ENCODE measurements at regions not wholly inside any gene's neighbourhood (a gene's known extent, or its start where the extent isn't known, plus 50 kb on each side); places are given as distances from the start of the nearest gene placed in this dataset.

DNA sequence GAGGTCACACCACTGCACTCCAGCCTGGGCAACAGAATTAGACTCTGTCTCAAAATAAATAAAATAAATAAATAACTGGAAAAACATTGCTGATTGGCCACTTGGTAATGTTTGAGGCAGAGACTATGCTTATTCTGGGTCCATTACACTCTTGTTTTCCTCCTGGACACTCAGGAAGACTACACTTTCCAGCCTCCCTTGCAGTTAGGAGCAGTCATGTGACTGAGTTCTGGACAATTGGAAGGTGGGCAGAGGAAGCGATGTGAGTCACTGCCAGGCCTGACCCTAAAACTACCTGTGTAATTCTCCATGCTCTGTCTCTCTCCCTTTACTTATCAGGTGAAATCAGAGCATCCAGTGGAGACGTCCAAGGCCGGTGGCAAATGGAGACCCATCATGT, 74.4 kb downstream of the VCPKMT start:
- TF ChIP-seq, protein P1, sequence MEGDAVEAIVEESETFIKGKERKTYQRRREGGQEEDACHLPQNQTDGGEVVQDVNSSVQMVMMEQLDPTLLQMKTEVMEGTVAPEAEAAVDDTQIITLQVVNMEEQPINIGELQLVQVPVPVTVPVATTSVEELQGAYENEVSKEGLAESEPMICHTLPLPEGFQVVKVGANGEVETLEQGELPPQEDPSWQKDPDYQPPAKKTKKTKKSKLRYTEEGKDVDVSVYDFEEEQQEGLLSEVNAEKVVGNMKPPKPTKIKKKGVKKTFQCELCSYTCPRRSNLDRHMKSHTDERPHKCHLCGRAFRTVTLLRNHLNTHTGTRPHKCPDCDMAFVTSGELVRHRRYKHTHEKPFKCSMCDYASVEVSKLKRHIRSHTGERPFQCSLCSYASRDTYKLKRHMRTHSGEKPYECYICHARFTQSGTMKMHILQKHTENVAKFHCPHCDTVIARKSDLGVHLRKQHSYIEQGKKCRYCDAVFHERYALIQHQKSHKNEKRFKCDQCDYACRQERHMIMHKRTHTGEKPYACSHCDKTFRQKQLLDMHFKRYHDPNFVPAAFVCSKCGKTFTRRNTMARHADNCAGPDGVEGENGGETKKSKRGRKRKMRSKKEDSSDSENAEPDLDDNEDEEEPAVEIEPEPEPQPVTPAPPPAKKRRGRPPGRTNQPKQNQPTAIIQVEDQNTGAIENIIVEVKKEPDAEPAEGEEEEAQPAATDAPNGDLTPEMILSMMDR (IDR thresholded peaks at IDR 0.05): no peak
- TF ChIP-seq POLR2AphosphoS5 (IDR thresholded peaks at IDR 0.05) (no peak), POLR2A (IDR thresholded peaks at IDR 0.05) (no peak)
- intact Hi-C loops (cut with DNase I): no loop called here
- Histone ChIP-seq H3K4me3 (no peak overlapping the region), H3K4me1 (replicated peaks) (peaks cover 2% of the 10 kb centered on the region), H3K27ac (no peak overlapping the region), H3K27me3 (replicated peaks; ENCODE audit: insufficient read depth) (no peaks in the 10 kb centered on the region), H3K36me3 (no peaks in the 10 kb centered on the region), H3K9me3 (no peaks in the 10 kb centered on the region)
- no peak for DNase-seq (ENCODE audit: low spot score)
- WGBS: 95% methylated on average over 3 of the region's 3 CpGs

DNA sequence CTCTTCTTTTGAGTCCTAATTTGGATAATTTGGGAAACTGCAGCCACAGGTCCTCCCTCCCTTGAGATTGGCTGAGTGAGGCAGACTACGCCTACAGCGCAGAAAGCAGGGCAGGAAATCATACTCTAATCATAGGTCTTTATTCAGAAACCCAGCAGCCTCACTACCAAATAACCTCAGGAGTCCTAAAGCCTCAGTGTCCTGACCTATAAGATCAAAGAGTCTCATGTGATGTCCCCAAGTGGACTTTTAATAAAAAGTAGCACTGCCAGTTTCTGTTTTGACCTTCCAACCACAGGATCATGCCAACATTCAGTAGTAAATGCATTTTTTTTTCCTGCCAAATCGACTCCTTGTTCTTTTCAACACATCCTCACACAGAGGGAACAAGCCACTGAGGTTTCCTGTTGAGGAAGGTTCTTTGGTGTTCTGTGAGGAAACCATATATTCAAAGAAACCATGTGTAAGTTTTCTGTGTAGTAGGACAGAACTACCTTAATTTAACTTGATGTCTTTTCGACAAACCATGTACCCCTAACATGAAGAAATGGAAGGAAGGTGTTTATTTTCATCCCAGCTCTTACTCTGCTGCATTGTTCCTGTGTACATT, 72.2 kb downstream of the VCPKMT start:
- Histone ChIP-seq H3K27me3 (replicated peaks; ENCODE audit: insufficient read depth) (no peaks in the 10 kb centered on the region), H3K36me3 (no peaks in the 10 kb centered on the region), H3K4me3 (no peak overlapping the region), H3K4me1 (replicated peaks) (peaks cover 2% of the 10 kb centered on the region), H3K27ac (peak overlapping the region; percentile 11 to 27), H3K9me3 (no peaks in the 10 kb centered on the region)
- 66% methylated on average over 4 of the region's 4 CpGs for WGBS
- DNase-seq (ENCODE audit: low spot score): no peak
- no peak for TF ChIP-seq POLR2AphosphoS5 (IDR thresholded peaks at IDR 0.05)
- TF ChIP-seq POLR2A (IDR thresholded peaks at IDR 0.05): no peak
- TF ChIP-seq, protein P1 (IDR thresholded peaks at IDR 0.05): no peak
- intact Hi-C loops (cut with DNase I): no loop called here

DNA sequence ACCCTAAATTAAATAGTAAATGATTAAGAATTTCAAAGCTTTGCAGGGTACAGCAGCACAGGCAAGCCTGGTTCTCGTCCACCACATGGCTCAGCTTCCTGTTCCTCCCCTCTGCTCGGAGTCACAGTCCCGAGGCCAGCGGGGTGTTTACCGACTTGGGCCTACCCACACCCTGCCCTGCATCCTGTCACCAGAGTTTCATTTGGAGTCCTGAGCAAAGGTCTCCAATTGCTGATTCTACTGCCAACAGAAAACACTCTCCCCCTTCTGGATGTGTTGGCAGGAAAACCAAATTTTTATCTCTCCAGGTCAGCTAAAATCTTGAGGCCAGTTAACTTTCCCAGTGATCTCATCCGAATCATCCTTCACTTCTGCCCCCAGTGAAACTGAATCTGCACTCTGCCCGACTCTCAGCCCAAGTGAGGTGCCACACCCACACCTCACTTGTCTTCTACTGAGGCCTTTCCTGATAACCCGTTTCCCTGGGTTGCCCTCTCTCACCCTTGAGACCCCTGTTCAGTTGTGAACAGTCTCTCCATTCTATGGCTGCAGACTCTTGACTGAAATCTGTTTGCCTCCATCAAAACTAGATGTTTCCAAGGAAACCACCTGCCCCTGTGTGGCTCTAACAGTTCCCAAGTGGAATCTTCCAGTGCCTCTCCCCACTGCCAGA, 71.2 kb downstream of the VCPKMT start:
- 17% methylated on average over 8 of the region's 8 CpGs for WGBS
- H3K9me3 ChIP-seq: no peaks in the 10 kb centered on the region
- peaks cover 2% of the 10 kb centered on the region for H3K4me1 ChIP-seq (replicated peaks)
- H3K36me3 ChIP-seq: no peaks in the 10 kb centered on the region
- peak overlapping the region; percentile 11 to 27 for H3K27ac ChIP-seq
- H3K27me3 ChIP-seq (replicated peaks; ENCODE audit: insufficient read depth): no peaks in the 10 kb centered on the region
- no peak for TF ChIP-seq POLR2A (IDR thresholded peaks at IDR 0.05)
- TF ChIP-seq, protein P1 (IDR thresholded peaks at IDR 0.05): no peak
- TF ChIP-seq POLR2AphosphoS5 (IDR thresholded peaks at IDR 0.05): peak; percentile 30
- H3K4me3 ChIP-seq: no peak overlapping the region
- DNase-seq (ENCODE audit: low spot score): peak; percentile 65
- intact Hi-C loops (cut with DNase I): no loop called here

DNA sequence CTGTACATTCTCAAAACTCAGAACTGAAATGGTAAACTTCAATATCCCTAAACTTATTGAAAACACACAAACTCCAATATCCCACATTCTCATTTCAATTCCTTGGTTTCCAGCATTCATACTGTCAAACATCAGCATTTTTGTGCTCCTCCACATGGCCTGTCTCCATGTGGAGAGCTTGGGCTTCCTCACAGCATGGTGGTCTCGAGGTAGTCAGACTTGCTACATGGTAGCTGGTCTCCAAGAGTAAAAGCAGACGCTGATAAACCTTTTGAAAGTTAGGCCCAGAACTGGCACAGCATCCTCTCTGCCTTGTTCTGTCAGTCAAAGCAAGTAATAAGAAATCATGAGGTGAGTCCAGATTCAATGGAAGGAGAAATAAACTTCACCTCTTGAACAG, 70.5 kb downstream of the VCPKMT start:
- intact Hi-C loops (cut with DNase I): no loop called here
- H3K27ac ChIP-seq: peak overlapping the region in 1 of 2 donors; percentile 11
- no peak overlapping the region for H3K4me3 ChIP-seq
- no peaks in the 10 kb centered on the region for H3K9me3 ChIP-seq
- no peak for DNase-seq (ENCODE audit: low spot score)
- no peak for TF ChIP-seq POLR2A (IDR thresholded peaks at IDR 0.05)
- TF ChIP-seq POLR2AphosphoS5 (IDR thresholded peaks at IDR 0.05): no peak
- TF ChIP-seq, protein P1 (IDR thresholded peaks at IDR 0.05): no peak
- H3K4me1 ChIP-seq (replicated peaks): peaks cover 2% of the 10 kb centered on the region
- H3K36me3 ChIP-seq: no peaks in the 10 kb centered on the region
- WGBS: 98% methylated on average over 2 of the region's 2 CpGs
- H3K27me3 ChIP-seq (replicated peaks; ENCODE audit: insufficient read depth): no peaks in the 10 kb centered on the region

DNA sequence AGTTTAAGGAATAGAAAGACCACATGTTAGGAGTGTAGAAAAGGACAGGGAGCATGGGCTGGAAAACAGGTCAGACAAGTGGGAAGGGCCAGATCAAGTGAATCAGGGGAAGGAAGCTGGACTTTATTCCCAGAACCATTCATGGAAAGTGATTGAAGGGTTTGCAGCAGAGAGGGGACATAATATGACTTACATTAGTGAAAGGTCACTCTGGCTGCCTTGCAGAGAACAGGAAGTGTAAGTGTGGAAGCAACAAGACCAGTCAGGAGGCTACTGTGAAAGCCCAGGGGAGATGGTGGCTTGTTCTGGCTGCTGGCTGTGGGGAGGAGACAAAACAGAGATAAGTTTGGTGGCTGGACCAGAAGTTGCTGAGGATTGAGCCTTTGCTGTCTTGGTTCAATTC, 69.1 kb downstream of the VCPKMT start:
- Histone ChIP-seq H3K36me3 (no peaks in the 10 kb centered on the region), H3K27ac (peak overlapping the region in 1 of 2 donors; percentile 44), H3K9me3 (no peaks in the 10 kb centered on the region), H3K4me1 (replicated peaks) (peaks cover 2% of the 10 kb centered on the region), H3K27me3 (replicated peaks; ENCODE audit: insufficient read depth) (no peaks in the 10 kb centered on the region), H3K4me3 (no peak overlapping the region)
- intact Hi-C loops (cut with DNase I): no loop called here
- TF ChIP-seq POLR2A (IDR thresholded peaks at IDR 0.05): no peak
- TF ChIP-seq, protein P1 (IDR thresholded peaks at IDR 0.05): no peak
- TF ChIP-seq POLR2AphosphoS5 (IDR thresholded peaks at IDR 0.05): peak; percentile 58
- peak; percentile 48 for DNase-seq (ENCODE audit: low spot score)

Data from prostate gland (tissue), 2 donors.